Large intestine (tissue), 3 donors: ENCODE measurements at regions not wholly inside any gene's neighbourhood (a gene's known extent, or its start where the extent isn't known, plus 50 kb on each side); places are given as distances from the start of the nearest gene placed in this dataset.

Source experiments
- DNase-seq, 2 donors: peaks; one replicate each; pipeline versions ENCODE4 v3.0.0 to v3.0.0-alpha.2; 2013
- H3K27ac ChIP-seq: one replicate; pipeline ENCODE4 v1.5.1; 2013; ENCODE audit warnings: low read length
- H3K27me3 ChIP-seq: 2 replicates; pipeline ENCODE4 v1.6.1; 2013; ENCODE audit warnings: low read length; ENCODE audit not compliant: control insufficient read depth, insufficient read depth
- H3K36me3 ChIP-seq: 2 replicates; pipeline ENCODE4 v1.6.1; 2013; ENCODE audit warnings: low read length; ENCODE audit not compliant: control insufficient read depth, insufficient read depth
- H3K4me1 ChIP-seq: one replicate; pipeline ENCODE4 v1.6.1; 2013; ENCODE audit warnings: low read length; ENCODE audit not compliant: control insufficient read depth, insufficient read depth
- H3K4me3 ChIP-seq: one replicate; pipeline ENCODE4 v1.5.1; 2013; ENCODE audit warnings: low read length
- H3K9me3 ChIP-seq: one replicate; pipeline ENCODE4 v1.6.1; 2013; ENCODE audit warnings: mild to moderate bottlenecking, low read depth, low read length, moderate library complexity; ENCODE audit not compliant: control insufficient read depth
- WGBS: methylation state at CpG from one replicate; pipeline ENCODE4 v1.1.5; 2013; ENCODE audit warnings: low lambda C conversion rate; ENCODE audit not compliant: insufficient coverage; 5-methylcytosine and 5-hydroxymethylcytosine counted together

DNA sequence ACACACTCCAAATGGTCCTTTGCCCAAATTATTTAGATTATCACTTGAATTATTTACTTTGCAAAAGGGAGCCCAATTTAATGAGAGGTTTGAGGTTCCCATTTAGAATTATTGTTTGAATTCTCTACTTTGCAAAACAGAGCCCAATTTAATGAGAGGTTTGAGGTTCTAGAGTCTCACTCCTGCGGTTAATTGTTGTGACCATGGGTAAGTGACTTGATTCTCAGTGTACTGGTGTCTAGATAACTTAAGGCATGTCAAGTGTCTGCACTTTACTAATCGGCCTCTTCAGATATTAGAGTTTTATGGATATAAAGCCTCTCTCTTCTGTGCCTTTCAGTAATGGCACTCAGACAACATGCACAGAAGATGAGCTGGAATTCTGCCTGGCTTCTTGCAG is 67.5 kb downstream of the YIPF5 start:
- no peaks in the 10 kb centered on the region for H3K9me3 ChIP-seq
- H3K36me3 ChIP-seq, result no peaks in the 10 kb centered on the region
- WGBS, result no CpG with 5 or more reads among the region's 2 CpGs
- no peak overlapping the region for H3K4me3 ChIP-seq
- no peaks in the 10 kb centered on the region for H3K4me1 ChIP-seq
- no peak overlapping the region for H3K27ac ChIP-seq
- DNase-seq, result no peak
- H3K27me3 ChIP-seq, result no peaks in the 10 kb centered on the region

DNA sequence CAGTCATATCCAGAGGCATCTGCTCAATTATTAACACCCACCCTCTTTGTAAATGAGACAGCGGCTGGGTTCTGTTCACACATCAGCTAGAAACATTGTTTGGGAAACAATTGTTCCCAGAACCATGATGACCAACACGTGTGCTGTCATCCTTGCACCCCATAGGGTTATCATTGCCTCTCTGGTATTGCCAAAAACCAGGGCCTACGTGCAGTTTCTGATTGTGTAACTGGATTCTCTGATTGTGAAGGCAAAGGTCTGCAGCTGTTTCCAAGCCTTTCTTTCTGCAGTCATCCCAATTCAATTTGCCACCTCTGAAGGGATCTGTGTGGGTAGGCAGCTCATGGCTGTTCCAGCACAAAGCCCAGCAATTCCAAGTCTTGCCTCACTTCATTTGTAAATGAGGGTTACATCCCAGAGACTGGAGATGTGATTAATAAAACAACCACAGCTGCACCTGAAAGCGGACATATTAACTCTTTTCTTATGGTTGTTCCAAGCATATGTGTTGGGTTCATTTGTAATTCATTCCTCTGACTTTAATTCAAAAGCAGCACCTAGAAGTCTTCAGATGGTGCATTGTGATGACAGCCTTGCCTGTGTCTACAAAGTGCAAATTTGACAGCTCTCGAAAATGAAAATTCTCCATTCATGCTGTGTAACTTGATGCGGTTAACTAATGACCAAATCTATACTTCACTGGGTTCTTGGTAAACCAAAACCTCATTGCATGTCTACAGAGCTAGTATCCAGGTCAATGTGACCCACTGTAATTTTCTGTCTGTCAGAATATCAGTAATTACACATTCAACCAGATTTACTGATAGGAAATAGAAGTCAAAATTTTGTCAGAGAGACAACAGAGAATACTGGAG is 66.6 kb downstream of the YIPF5 start:
- Histone ChIP-seq H3K9me3 (no peaks in the 10 kb centered on the region), H3K36me3 (no peaks in the 10 kb centered on the region), H3K27me3 (no peaks in the 10 kb centered on the region), H3K4me3 (no peak overlapping the region), H3K27ac (no peak overlapping the region), H3K4me1 (no peaks in the 10 kb centered on the region)
- DNase-seq, result no peak
- WGBS, result no CpG with 5 or more reads among the region's 6 CpGs

DNA sequence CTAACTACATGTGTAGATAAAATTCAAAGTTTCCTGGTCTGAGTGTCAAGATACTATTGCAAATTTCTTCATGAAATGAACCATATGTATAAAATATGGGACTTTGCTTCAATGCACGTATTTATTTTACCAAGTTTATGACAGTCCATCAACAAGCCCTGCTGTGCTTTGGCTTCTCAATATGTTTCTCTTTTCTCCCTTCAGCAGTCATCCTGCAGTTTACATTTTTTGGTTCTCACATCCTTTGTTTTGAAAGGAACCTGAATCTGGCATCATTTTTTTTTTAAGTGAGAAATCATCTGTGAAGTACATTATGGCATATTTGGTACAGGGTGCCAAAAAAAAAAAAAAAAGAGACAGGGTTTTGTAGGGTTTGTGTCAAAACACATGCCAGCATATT is 65.1 kb downstream of the YIPF5 start:
- Histone ChIP-seq H3K36me3 (no peaks in the 10 kb centered on the region), H3K27ac (no peak overlapping the region), H3K4me1 (no peaks in the 10 kb centered on the region), H3K4me3 (no peak overlapping the region), H3K27me3 (no peaks in the 10 kb centered on the region), H3K9me3 (no peaks in the 10 kb centered on the region)
- DNase-seq, result no peak
- WGBS, result 100% methylated on average over 1 of the region's 1 CpG

DNA sequence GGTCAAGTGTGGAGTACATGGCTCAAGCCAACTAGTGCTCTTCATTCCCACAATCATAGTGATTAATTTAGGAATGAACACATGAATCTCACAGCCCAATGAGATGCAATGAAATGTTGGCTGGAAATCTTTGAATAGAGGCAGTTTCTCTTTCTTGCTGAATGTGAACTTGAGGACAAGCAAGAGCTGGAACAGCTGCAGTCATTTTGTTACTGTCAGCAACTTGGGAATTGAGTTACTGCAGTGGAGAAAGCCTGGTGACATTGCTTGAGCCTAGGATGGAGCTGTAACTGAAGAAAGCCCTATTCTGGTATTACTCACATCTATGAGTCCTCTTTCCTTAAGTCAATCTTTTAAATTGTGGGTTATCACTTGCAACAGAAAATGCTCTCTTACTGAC is 62.3 kb downstream of the YIPF5 start:
- no peak for DNase-seq
- H3K27ac ChIP-seq, result no peak overlapping the region
- H3K4me1 ChIP-seq, result no peaks in the 10 kb centered on the region
- no peaks in the 10 kb centered on the region for H3K27me3 ChIP-seq
- H3K4me3 ChIP-seq, result no peak overlapping the region
- no peaks in the 10 kb centered on the region for H3K9me3 ChIP-seq
- no peaks in the 10 kb centered on the region for H3K36me3 ChIP-seq
